HFF-Myc (cell line): ENCODE measurements at regions not wholly inside any gene's neighbourhood (a gene's known extent, or its start where the extent isn't known, plus 50 kb on each side); places are given as distances from the start of the nearest gene placed in this dataset.

Experiments
- DNase-seq: peaks from one replicate; pipeline ENCODE4 v3.0.0-alpha.2; 2011; ENCODE audit warnings: low read depth; ENCODE audit errors: extremely low read depth
- H3K4me3 ChIP-seq: replicated peaks from 2 replicates; pipeline ENCODE4 v1.5.1; 2011; ENCODE audit warnings: low read depth, mild to moderate bottlenecking, control low read depth, low read length
- CTCF ChIP-seq: IDR thresholded peaks from 2 replicates; pipeline ENCODE4 v1.5.1; 2012; ENCODE audit warnings: mild to moderate bottlenecking, low read depth, low read length, control low read depth; ENCODE audit errors: missing control alignments

- no peak for DNase-seq
- no peak overlapping the region for H3K4me3 ChIP-seq
Measured at GRCh38 chr1:5374192-5374591, 618.0 kb downstream of the NPHP4 start.

GRCh38 chr1:5373281-5373680 lies 618.9 kb downstream of the NPHP4 start:
- H3K4me3 ChIP-seq: no peak overlapping the region
- TF ChIP-seq CTCF: no peak
- no peak for DNase-seq

More at GRCh38 chr1:5374192-5374591, 618.0 kb downstream of the NPHP4 start:
- TF ChIP-seq CTCF: no peak

- H3K4me3 ChIP-seq: no peak overlapping the region
- DNase-seq: no peak
- TF ChIP-seq CTCF: no peak
Measured at GRCh38 chr1:5371270-5371669, 621.0 kb downstream of the NPHP4 start.

- no peak overlapping the region for H3K4me3 ChIP-seq
- no peak for DNase-seq
- TF ChIP-seq CTCF: no peak
Measured at GRCh38 chr1:5370311-5370710, 621.9 kb downstream of the NPHP4 start.

GRCh38 chr1:5369223-5369622 lies 623.0 kb downstream of the NPHP4 start:
- no peak for DNase-seq
- TF ChIP-seq CTCF: no peak
- H3K4me3 ChIP-seq: no peak overlapping the region

GRCh38 chr1:5368201-5368600 lies 624.0 kb downstream of the NPHP4 start:
- DNase-seq: no peak
- no peak for TF ChIP-seq CTCF
- H3K4me3 ChIP-seq: no peak overlapping the region

- no peak overlapping the region for H3K4me3 ChIP-seq
- TF ChIP-seq CTCF: no peak
- no peak for DNase-seq
Measured at GRCh38 chr1:5367306-5367705, 624.9 kb downstream of the NPHP4 start.
